SK-MEL-5 (cell line): ENCODE measurements at regions not wholly inside any gene's neighbourhood (a gene's known extent, or its start where the extent isn't known, plus 50 kb on each side); places are given as distances from the start of the nearest gene placed in this dataset.

Experiments
- DNase-seq: peaks from one replicate; pipeline ENCODE4 v3.0.0-alpha.2; 2016; ENCODE audit warnings: low read depth, low spot score
- in situ Hi-C: cut with HindIII; loops from 2 replicates; pipeline ENCODE4 v1.10.0; 2016; ENCODE audit warnings: low sequenced_read_pairs, high pct_unique_total_duplicates, low pct_unique_long_range_greater_than_20kb
- small RNA-seq, 2 experiments: library from RNA; depleted of rRNA; stranded (forward); fragments of <200 nt; gene quantifications; one replicate each; pipeline ENCODE3, GENCODE V24; 2014

DNA sequence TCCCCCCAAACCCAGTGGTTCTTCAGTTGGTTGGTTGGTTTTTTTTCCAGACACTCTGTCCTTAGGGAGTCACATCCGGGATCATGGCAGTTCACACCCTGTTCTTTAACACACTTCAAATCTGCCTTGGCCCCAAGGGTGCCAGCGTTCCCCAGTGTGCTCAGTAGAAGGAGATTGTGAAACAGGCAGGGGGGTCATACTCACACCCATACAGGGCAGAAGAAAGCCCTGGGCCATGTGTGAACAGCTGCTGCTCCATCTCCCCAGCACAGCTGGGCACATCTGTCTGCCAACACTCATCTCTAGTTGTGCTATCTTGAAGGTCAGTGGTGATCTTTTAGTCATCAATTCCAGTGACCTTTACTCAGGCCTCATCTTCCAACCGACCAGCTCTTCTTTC is 64.4 kb upstream of the FUT8 start:
- in situ Hi-C loops = no loop called here
- no peak for DNase-seq

DNA sequence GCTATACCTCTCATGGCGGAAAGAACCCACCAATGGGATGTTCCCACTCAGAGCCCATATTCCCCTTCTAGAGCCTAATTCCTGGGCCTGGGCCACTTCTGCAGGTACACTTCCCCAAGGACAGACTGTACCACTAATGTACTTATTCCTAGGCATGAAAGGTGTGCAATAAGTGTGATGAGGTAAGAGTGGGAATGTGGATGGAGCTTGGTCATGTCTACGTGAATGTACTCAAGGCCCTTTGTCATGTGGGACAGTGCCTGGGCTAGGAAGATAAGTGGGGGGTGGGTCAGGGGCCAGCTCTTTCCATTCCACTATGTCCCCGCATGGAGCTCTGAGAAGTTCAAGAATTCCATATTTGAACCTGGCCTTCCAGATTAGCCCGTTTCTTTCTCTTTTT is 63.4 kb upstream of the FUT8 start:
- in situ Hi-C loops = no loop called here

DNA sequence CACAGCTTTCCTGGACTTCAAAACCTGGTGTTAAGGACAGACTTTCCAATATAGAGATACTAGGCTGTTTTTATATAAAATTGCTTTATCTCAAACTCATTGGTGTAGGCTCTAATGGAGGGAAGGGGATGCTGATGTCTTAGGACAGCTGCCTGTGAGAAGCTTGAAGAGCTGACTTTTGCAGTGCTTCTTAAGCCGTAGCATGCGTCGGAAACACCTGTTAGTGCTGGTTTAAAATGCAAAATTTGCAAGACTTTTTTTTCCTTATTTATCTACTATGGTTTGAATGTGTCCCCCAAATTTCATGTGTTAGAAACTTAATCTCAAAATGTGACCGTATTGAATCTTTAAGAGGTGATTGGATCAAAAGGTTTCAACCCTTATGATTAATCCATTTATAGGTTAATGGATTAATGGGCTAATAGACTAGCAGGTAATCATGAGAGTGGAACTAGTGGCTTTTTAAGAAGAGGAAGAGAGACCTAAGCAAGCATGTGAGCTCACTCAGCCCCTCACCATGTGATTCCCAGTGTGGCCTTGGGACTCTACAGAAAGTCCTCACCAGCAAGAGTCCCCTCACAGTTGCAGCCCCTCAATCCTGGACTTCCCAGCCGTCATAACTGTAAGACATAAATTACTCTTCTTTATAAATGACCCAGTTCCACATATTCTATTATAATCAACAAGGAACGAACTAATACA is 60.9 kb upstream of the FUT8 start:
- DNase-seq = no peak
- in situ Hi-C loops = no loop called here

More for the DNA sequence above, 63.4 kb upstream of the FUT8 start:
- DNase-seq = no peak

DNA sequence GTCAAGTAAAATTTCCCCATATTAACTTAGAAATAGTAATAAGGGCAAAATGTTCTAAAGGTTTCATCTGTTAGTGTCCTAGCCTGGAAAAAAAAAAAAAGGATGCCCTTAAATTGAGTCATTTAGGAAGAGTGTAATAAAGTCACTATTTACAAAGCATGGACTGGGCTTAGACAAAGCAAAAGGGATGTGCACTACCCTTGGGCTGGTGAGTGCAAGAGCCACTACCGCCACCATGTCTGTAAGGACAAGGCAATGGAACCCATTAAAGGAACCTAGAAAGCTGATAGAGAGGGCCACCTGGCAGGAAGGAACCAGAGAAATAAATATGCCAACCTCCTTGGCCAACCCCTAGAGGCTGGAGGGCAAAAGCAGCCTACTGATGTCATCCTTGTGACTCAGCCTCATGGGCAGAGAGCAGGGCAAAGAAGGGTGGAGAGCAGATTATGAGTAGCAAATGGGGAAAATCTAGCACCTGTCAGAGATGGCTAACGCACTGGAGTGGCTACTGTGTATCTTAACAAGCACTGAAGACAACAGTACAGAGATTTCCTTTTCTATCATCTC is 59.5 kb upstream of the FUT8 start:
- in situ Hi-C loops = no loop called here
- peak; percentile 43 for DNase-seq

DNA sequence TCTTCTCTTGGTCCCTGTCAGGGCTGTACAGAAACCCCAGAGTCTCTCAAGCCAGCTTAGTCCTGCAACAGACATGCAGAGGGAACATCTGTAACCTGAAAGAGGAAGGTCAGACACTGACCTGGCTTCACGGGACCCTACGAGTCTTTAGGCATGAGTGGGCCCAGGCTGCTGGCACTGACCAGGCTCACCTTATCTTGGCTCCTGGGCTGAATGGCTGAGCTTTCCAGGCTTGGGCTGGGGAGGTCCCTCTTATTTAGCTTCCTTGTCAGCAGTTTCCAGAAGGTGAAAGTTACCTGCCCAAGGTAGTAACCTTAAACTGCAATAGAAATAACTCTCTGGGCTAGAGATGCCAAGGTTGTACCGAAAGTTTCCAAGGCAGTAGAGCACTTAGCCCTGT is 58.4 kb upstream of the FUT8 start:
- no peak for DNase-seq
- in situ Hi-C loops = no loop called here

DNA sequence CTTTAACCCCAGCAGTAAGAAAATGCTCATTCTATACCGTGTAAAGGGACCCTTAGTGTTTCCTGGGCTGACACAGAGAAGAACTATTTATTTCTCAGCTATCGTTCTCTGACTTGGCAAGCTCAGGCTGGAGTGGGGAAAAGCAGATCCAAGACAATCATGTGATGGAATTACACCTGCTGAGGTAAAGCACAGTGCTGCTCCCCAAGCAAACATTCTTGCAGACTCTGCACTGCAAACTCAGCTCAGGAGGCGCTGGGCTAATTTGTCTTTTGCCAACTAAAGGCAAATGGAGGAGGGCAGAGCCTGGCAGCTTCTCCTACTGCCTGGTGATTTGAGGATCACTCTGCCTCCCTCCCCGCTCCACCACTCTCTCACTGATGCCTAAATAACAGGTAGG is 57.8 kb upstream of the FUT8 start:
- in situ Hi-C loops = no loop called here
- DNase-seq = no peak

DNA sequence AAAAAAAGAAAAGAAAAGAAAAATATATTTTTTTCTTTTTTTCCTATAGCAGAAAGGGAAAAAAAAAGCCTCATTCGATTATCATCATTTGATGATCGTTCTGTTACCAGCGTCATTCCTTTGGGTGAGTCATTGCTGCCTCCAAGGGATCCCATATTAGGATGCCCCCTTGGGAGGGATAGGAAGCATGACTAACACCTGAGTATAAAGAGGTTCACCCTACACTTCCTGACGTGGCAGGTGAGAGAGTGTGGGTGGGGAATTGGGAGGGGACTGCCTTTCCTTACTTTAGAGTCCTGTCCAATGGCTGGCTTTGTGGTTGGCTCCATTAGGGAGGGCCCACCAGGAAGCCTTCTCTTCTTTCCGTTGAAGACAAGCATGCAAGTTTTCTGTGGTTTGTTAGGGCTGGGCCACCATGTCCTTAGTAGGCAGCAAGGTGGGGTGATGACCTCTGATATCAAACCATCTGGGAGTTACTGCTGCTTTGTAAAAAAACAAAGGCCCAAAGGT is 56.1 kb upstream of the FUT8 start:
- no peak for DNase-seq
- in situ Hi-C loops = no loop called here

DNA sequence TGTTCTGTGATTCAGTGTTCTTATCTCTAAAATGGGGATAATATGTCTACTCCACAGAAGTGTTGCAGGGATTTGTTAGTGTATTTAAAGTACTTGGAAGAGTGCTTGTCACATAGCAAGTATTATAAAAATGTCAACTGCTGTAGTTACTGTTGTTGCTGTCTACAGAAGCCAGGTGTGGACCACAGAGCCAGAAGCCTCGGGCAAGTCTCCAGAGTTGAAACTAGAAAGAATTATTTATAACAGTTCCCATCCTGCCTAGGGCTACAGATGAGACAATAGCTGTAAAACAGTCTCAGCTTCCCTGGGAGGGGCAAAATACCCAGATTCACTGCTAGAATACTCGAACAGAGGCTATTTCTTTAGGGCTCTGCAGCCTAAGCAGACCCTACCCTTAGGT is 55.4 kb upstream of the FUT8 start:
- no peak for DNase-seq
- in situ Hi-C loops = no loop called here

DNA sequence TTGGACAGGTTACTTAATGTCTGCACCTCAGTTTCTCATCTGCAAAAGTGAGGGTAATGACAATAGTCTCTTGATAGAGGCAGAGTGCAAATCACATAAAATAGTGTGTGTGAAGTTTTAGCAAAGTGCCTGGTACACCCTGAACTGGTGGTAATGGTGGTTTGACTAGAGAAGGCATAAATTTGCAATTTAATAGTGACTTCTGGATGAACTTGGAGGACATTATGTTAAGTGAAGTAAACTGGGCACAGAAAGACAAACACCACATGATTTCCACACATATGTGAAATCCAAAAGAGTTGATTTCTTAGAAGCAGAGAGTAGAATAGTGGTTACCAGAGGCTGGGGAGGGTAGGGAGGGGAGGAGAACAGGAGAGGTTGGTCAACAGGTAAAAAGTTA is 54.8 kb upstream of the FUT8 start:
- in situ Hi-C loops = no loop called here
- DNase-seq = no peak

DNA sequence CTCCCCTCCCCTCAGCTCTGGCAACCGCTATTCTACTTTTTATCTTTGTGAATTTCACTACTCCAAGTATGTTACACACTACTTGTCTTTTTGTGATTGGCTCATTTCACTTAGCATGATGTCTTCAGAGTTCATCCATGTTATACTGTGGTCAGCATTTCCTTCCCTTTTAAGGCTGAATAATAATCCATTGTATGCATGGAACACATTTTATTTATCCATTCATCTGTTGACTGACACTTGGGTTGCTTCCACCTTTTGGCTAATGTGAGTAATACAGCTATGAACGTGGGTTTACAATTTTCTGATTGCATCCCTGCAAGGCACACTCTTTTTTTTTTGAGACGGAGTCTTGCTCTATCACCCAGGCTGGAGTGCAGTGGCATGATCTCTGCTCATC is 53.0 kb upstream of the FUT8 start:
- peak; percentile 63 for DNase-seq
- in situ Hi-C loops = no loop called here

DNA sequence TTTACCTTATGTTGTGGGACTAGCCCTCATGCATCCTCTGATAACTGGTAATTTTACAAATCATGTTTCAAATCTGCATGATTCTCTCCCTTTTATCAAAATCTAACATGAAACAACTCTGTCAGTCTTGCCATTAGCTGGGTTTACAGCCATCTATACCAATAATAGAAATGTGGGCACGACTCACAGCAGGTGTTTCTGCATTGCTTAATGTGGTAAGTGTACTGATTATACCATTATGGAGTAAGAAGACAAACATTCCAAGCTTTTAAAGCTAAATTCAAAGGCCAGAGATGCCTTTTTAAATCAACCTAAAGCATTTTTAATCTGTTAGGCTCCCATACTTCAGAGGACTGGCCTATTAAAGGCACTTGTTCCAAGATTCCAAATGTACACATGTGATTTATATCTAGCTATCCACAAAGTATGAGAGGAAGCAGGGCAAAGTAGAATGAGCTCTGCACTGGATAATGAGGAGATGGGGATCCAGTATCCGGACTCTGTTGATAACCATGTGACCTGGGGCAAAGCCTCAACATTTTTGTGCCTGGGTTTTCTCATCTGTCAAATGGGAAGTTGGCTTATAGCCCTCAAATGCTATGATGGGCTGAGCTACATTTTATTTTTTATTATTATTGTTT is 52.3 kb upstream of the FUT8 start:
- DNase-seq = no peak
- in situ Hi-C loops = no loop called here

DNA sequence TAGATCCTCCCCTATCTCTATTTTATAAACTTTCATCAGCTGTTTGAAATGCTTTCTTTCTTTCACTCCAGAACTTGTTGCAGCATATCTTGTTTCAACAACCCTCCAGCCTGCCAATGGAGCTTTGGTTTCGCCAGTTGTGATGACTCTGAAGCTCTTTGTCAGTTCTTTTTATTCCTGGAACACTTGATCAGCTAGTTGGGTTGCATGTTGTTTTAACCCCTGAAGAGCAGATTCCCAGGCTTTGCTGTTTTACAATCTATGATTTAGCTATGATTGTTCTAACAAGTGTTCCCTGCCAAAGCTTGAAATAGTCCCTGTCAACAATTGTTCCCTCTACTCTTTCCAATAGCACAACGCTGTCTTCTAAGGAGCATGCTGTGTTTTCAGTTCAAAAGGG is 50.6 kb upstream of the FUT8 start:
- in situ Hi-C loops = no loop called here
- DNase-seq = peak; percentile 22

Small RNA genes lying in the stretch of these regions (small RNA-seq; reads per million reads assigned to genes)
- gene AL355076.1 (0 reads per million in 2 experiments), gene MIR4708 (0 reads per million in 2 experiments)
